Sigmoid colon (tissue), 6 donors: ENCODE measurements at regions not wholly inside any gene's neighbourhood (a gene's known extent, or its start where the extent isn't known, plus 50 kb on each side); places are given as distances from the start of the nearest gene placed in this dataset.

Experiments used
- DNase-seq: peaks from one replicate; pipeline ENCODE4 v3.0.0-alpha.2; 2019
- H3K27ac ChIP-seq, 4 donors: fragments of 200-600 bp; sonication (generic); one replicate each; pipeline ENCODE4 v1.5.1; 2016 to 2019; ENCODE audit warnings: mild to moderate bottlenecking in 1 of 4
- H3K27me3 ChIP-seq, 3 donors: fragments of 200-600 bp; sonication (generic); one replicate each; pipeline ENCODE4 v1.5.1; 2019; ENCODE audit warnings: mild to moderate bottlenecking in 1 of 3
- H3K36me3 ChIP-seq, 4 donors: fragments of 200-600 bp; sonication (generic); one replicate each; pipeline ENCODE4 v1.5.1; 2016 to 2019
- H3K4me1 ChIP-seq, 4 donors: fragments of 200-600 bp; sonication (generic); one replicate each; pipeline ENCODE4 v1.5.1; 2017 to 2019
- H3K4me3 ChIP-seq, 4 donors: fragments of 200-600 bp; sonication (generic); one replicate each; pipeline ENCODE4 v1.5.1; 2017 to 2019; ENCODE audit warnings: mild to moderate bottlenecking in 2 of 4, moderate library complexity in 1 of 4
- H3K9me3 ChIP-seq, 4 donors: fragments of 200-600 bp in 3 of 4; sonication (generic) in 3 of 4; one replicate each; pipeline versions ENCODE4 v1.5.1 to v1.6.1; 2013 to 2019
- CTCF ChIP-seq, 4 experiments: fragments of 450-650 bp in 3 of 4; fragments of 200-600 bp in 1 of 4; IDR thresholded peaks; one replicate each; pipeline ENCODE4 v1.5.1; 2016 to 2019; ENCODE audit warnings: antibody characterized with exemption in 4 of 4, mild to moderate bottlenecking in 3 of 4, moderate library complexity in 2 of 4
- EP300 ChIP-seq, 4 donors: sonication (generic); formaldehyde crosslinking; IDR thresholded peaks; one replicate each; pipeline ENCODE4 v1.6.1; 2017; ENCODE audit warnings: antibody characterized with exemption in 4 of 4
- POLR2A ChIP-seq, 2 donors: fragments of 450-650 bp; IDR thresholded peaks; one replicate each; pipeline ENCODE4 v1.6.1; 2016; ENCODE audit warnings: antibody characterized with exemption in 2 of 2, mild to moderate bottlenecking in 2 of 2, moderate library complexity in 2 of 2
- POLR2AphosphoS5 ChIP-seq, 4 donors: sonication (generic); formaldehyde crosslinking; IDR thresholded peaks; one replicate each; pipeline ENCODE4 v1.6.1; 2017; ENCODE audit warnings: antibody characterized with exemption in 4 of 4
- WGBS, 2 donors: extraction: QIAGEN DNeasy Blood & Tissue Kit; methylation state at CpG; one replicate each; pipeline ENCODE4 v1.1.7; 2013; 5-methylcytosine and 5-hydroxymethylcytosine counted together
- intact Hi-C: fragments of 100-400 bp; cut with DNase I; formaldehyde crosslinking; loops from one replicate; pipeline ENCODE4 v1.15.1; 2023
- donor health status: healthy with polysubstance abuse.
- donor health status: healthy.

GRCh38 chr4:7131498-7132031 lies 60.8 kb upstream of the SORCS2 start:
- Histone ChIP-seq H3K27me3 (no peaks in the 10 kb centered on the region), H3K4me1 (peaks cover 0 to 8% (median 0%) of the 10 kb centered on the region in 4 donors), H3K9me3 (no peaks in the 10 kb centered on the region), H3K4me3 (no peak overlapping the region), H3K27ac (no peak overlapping the region), H3K36me3 (no peaks in the 10 kb centered on the region)
- intact Hi-C loops, result no loop called here
- 61 to 62% methylated on average over 3 of the region's 3 CpGs for WGBS, 2 donors
- DNase-seq, result no peak
- TF ChIP-seq POLR2A (IDR thresholded peaks at IDR 0.05) (no peak), POLR2AphosphoS5 (IDR thresholded peaks at IDR 0.05) (no peak), CTCF (IDR thresholded peaks at IDR 0.05) (no peak), EP300 (IDR thresholded peaks at IDR 0.05) (no peak)

- TF ChIP-seq EP300 (IDR thresholded peaks at IDR 0.05) (no peak), CTCF (IDR thresholded peaks at IDR 0.05) (no peak), POLR2A (IDR thresholded peaks at IDR 0.05) (no peak), POLR2AphosphoS5 (IDR thresholded peaks at IDR 0.05) (no peak)
- WGBS, 2 donors, result 91 to 95% methylated on average over 5 of the region's 5 CpGs
- Histone ChIP-seq H3K36me3 (no peaks in the 10 kb centered on the region), H3K4me1 (peaks cover 0 to 8% (median 0%) of the 10 kb centered on the region in 4 donors), H3K27ac (no peak overlapping the region), H3K9me3 (no peaks in the 10 kb centered on the region), H3K4me3 (no peak overlapping the region), H3K27me3 (no peaks in the 10 kb centered on the region)
- DNase-seq, result no peak
- intact Hi-C loops, result no loop called here
These were observed 61.6 kb upstream of the SORCS2 start for GRCh38 chr4:7130621-7131211.

- WGBS, 2 donors, result 82 to 90% methylated on average over 28 of the region's 28 CpGs
- DNase-seq, result no peak
- intact Hi-C loops, result no loop called here
- Histone ChIP-seq H3K36me3 (no peaks in the 10 kb centered on the region), H3K27me3 (no peaks in the 10 kb centered on the region), H3K4me3 (no peak overlapping the region), H3K9me3 (no peaks in the 10 kb centered on the region), H3K4me1 (peaks cover 0 to 8% (median under 1%) of the 10 kb centered on the region in 4 donors), H3K27ac (no peak overlapping the region)
- no peak for TF ChIP-seq CTCF (IDR thresholded peaks at IDR 0.05)
- TF ChIP-seq POLR2AphosphoS5 (IDR thresholded peaks at IDR 0.05), result no peak
- TF ChIP-seq EP300 (IDR thresholded peaks at IDR 0.05), result no peak
These were observed 62.2 kb upstream of the GRPEL1 start for GRCh38 chr4:7129871-7130620.

DNA sequence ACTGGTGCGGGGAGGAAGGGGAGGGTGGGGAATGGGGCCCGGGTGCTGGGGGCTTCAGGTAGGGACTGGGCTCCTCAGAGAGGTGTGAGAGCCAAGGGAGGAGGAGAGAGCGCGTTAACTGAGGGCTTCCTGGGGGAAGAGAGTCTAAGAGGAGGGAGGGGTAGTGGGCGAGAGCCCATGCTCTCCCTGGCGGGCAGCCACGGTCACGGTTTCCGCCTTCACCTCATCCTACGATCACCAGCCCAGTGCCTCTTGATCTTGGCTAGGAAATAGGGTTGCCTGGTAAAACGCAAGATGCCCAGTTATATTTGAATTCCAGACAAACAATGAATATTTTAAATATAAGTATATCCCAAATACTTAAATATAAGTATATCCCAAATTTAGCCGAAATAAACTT lies 60.8 kb upstream of the GRPEL1 start:
- intact Hi-C loops, result no loop called here
- H3K4me3 ChIP-seq, result no peak overlapping the region
- no peaks in the 10 kb centered on the region for H3K27me3 ChIP-seq
- no peaks in the 10 kb centered on the region for H3K36me3 ChIP-seq
- H3K27ac ChIP-seq, result no peak overlapping the region
- WGBS, 2 donors, result 63 to 85% methylated on average over 12 of the region's 12 CpGs
- TF ChIP-seq POLR2A (IDR thresholded peaks at IDR 0.05) (no peak), POLR2AphosphoS5 (IDR thresholded peaks at IDR 0.05) (no peak), CTCF (IDR thresholded peaks at IDR 0.05) (no peak), EP300 (IDR thresholded peaks at IDR 0.05) (no peak)
- peaks cover 0 to 6% (median 0%) of the 10 kb centered on the region in 4 donors for H3K4me1 ChIP-seq
- DNase-seq, result no peak
- no peaks in the 10 kb centered on the region for H3K9me3 ChIP-seq
